ENCODE measurements at regions not wholly inside any gene's neighbourhood (a gene's known extent, or its start where the extent isn't known, plus 50 kb on each side); places are given as distances from the start of the nearest gene placed in this dataset.

GRCh38 chr14:34318014-34318413 lies 144.0 kb downstream of the SPTSSA start:
- TF ChIP-seq CTCF (optimal IDR thresholded peaks at IDR 0.05 in 1 of 3, IDR thresholded peaks at IDR 0.05 in 1 of 3, conservative IDR thresholded peaks at IDR 0.05 in 1 of 3; ENCODE audit: extremely low read depth in 1 of 3, insufficient read depth in 2 of 3, low read length in 3 of 3) = no peak
- no peak for TF ChIP-seq EZH2 (IDR thresholded peaks at IDR 0.05; ENCODE audit: low read length)

All from keratinocyte (primary cell).